ENCODE measurements at regions not wholly inside any gene's neighbourhood (a gene's known extent, or its start where the extent isn't known, plus 50 kb on each side); places are given as distances from the start of the nearest gene placed in this dataset.
A peak's percentile ranks its signal among the peaks of the same experiment; 100 is the strongest.

DNA sequence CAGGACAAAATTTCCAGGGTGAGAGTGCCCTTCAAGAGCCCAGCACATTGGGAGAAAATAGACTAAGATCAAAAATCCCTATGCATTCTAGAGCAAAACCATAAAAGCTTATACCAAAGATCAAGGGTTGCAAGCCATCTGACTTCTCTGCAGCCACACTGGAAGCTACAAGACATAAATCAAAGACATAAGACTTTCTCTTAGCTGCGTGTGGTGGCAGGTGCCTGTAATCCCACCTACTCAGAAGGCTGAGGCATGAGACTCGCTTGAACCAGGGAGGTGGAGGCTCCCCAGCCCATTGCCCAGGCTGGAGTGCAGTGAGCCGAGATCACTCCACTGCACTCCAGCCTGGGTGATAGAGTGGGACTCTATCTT, 91.9 kb upstream of the NXT1 start (continued):
- TF ChIP-seq, protein P1, sequence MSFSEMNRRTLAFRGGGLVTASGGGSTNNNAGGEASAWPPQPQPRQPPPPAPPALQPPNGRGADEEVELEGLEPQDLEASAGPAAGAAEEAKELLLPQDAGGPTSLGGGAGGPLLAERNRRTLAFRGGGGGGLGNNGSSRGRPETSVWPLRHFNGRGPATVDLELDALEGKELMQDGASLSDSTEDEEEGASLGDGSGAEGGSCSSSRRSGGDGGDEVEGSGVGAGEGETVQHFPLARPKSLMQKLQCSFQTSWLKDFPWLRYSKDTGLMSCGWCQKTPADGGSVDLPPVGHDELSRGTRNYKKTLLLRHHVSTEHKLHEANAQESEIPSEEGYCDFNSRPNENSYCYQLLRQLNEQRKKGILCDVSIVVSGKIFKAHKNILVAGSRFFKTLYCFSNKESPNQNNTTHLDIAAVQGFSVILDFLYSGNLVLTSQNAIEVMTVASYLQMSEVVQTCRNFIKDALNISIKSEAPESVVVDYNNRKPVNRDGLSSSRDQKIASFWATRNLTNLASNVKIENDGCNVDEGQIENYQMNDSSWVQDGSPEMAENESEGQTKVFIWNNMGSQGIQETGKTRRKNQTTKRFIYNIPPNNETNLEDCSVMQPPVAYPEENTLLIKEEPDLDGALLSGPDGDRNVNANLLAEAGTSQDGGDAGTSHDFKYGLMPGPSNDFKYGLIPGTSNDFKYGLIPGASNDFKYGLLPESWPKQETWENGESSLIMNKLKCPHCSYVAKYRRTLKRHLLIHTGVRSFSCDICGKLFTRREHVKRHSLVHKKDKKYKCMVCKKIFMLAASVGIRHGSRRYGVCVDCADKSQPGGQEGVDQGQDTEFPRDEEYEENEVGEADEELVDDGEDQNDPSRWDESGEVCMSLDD (tag by site-specific recombination; IDR thresholded peaks at IDR 0.05): no peak
- TF ChIP-seq ZNF529 (tag by site-specific recombination; IDR thresholded peaks at IDR 0.05; ENCODE audit: insufficient replicate concordance): no peak

DNA sequence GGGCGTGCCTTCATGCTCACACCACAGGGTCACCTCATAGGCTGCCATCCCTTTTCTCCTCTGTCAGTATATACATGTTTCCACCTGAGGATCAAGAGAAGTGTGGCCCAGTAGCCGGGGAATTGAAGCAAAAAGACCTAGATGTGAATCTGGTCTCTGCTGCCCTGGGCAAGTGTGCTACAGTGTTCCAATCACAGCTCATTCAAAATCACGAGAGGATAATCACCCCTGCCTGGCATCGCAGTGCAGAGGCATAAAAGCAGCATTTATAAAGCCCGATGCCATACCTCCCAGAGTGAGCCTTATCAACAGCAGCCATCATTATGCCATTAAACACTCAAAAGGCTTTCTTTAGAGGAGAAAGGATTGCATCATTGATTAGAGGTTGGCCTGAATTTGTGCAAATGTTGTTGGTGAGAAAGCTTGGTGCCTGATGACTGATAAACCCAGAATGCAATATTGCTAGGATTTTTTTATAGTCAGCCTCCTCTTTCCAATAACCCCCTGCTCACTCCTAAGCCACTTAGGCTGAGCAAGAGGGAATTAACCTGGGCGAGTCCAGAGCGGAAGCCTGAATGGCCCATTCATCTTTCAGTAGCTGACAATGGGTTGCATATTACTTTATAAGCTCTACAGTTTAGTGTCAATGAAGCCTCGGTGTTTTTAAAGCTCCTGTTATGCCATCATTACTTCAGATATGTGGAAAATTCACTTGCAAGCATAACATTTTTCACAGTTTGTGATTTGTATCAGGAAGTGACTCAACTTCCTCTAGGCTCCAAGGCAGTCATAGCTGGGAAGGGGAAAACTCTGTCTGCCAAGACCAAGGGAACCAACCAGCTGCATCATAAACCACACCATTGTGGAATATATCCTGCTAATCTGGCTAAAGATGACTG, 92.5 kb upstream of the NXT1 start:
- ChIA-PET CTCF (interaction anchor here (0.8 to 1.0 kb wide), 2 partner anchors 12 to 207 kb away, joined by 3 read pairs; no protein-coding TSS in a partner anchor), POLR2A (no interaction called here)
- H3K36me3 ChIP-seq (ENCODE audit: control insufficient read depth in 2 of 2, insufficient read depth in 1 of 2, low read length in 2 of 2): no peaks in the 10 kb centered on the region
- no peaks in the 10 kb centered on the region for H3K9me3 ChIP-seq (ENCODE audit: control insufficient read depth, insufficient read depth, low read depth, low read length)
- no peak overlapping the region for H3K27ac ChIP-seq (ENCODE audit: extremely low read depth, low read depth, low read length)
- no peak overlapping the region for H3K4me3 ChIP-seq (ENCODE audit: low read depth, low read length)
- H3K4me1 ChIP-seq (ENCODE audit: control insufficient read depth, insufficient read depth, low read length): no peaks in the 10 kb centered on the region
- peak; percentile 56 for TF ChIP-seq ZIC2 (tag by site-specific recombination; IDR thresholded peaks at IDR 0.05)
- peak; percentile 43; the same call in 1 of the 2 replicates for TF ChIP-seq YY2 (tag by site-specific recombination; IDR thresholded peaks at IDR 0.05)
- peak; percentile 38; the same call in 1 of the 2 replicates for TF ChIP-seq GLIS1 (tag by site-specific recombination; IDR thresholded peaks at IDR 0.05)
- TF ChIP-seq, protein P2, sequence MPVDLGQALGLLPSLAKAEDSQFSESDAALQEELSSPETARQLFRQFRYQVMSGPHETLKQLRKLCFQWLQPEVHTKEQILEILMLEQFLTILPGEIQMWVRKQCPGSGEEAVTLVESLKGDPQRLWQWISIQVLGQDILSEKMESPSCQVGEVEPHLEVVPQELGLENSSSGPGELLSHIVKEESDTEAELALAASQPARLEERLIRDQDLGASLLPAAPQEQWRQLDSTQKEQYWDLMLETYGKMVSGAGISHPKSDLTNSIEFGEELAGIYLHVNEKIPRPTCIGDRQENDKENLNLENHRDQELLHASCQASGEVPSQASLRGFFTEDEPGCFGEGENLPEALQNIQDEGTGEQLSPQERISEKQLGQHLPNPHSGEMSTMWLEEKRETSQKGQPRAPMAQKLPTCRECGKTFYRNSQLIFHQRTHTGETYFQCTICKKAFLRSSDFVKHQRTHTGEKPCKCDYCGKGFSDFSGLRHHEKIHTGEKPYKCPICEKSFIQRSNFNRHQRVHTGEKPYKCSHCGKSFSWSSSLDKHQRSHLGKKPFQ (tag by site-specific recombination; IDR thresholded peaks at IDR 0.05): no peak
- TF ChIP-seq, protein P3, sequence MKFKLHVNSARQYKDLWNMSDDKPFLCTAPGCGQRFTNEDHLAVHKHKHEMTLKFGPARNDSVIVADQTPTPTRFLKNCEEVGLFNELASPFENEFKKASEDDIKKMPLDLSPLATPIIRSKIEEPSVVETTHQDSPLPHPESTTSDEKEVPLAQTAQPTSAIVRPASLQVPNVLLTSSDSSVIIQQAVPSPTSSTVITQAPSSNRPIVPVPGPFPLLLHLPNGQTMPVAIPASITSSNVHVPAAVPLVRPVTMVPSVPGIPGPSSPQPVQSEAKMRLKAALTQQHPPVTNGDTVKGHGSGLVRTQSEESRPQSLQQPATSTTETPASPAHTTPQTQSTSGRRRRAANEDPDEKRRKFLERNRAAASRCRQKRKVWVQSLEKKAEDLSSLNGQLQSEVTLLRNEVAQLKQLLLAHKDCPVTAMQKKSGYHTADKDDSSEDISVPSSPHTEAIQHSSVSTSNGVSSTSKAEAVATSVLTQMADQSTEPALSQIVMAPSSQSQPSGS (tag by site-specific recombination; IDR thresholded peaks at IDR 0.05; ENCODE audit: low read depth): peak; percentile 33; the same call in 1 of the 2 replicates
- TF ChIP-seq ZNF10 (tag by site-specific recombination; IDR thresholded peaks at IDR 0.05): no peak
- TF ChIP-seq ZFP37 (tag by site-specific recombination; IDR thresholded peaks at IDR 0.05): no peak
- TF ChIP-seq EGR2 (tag by site-specific recombination; IDR thresholded peaks at IDR 0.05; ENCODE audit: low read depth): no peak
- peak; percentile 55; the same call in 1 of the 2 replicates for TF ChIP-seq ZBTB20 (tag by site-specific recombination; IDR thresholded peaks at IDR 0.05)
- TF ChIP-seq FEZF1 (tag by site-specific recombination; IDR thresholded peaks at IDR 0.05): peak; percentile 48; the same call in 1 of the 2 replicates
- TF ChIP-seq IKZF3 (tag by site-specific recombination; IDR thresholded peaks at IDR 0.05): 0 out of 2 replicates have a peak, but pooled peaks have one; percentile 13
- TF ChIP-seq ZNF391 (tag by site-specific recombination; IDR thresholded peaks at IDR 0.05; ENCODE audit: borderline replicate concordance, low read depth): no peak
- TF ChIP-seq ZBTB21 (tag by site-specific recombination; IDR thresholded peaks at IDR 0.05): no peak
- TF ChIP-seq, protein P4, sequence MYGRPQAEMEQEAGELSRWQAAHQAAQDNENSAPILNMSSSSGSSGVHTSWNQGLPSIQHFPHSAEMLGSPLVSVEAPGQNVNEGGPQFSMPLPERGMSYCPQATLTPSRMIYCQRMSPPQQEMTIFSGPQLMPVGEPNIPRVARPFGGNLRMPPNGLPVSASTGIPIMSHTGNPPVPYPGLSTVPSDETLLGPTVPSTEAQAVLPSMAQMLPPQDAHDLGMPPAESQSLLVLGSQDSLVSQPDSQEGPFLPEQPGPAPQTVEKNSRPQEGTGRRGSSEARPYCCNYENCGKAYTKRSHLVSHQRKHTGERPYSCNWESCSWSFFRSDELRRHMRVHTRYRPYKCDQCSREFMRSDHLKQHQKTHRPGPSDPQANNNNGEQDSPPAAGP (tag by site-specific recombination; IDR thresholded peaks at IDR 0.05): no peak
- TF ChIP-seq SP7 (tag by site-specific recombination; IDR thresholded peaks at IDR 0.05): no peak
- no peak for TF ChIP-seq ZNF184 (tag by site-specific recombination; IDR thresholded peaks at IDR 0.05)
